ENCODE measurements at regions not wholly inside any gene's neighbourhood (a gene's known extent, or its start where the extent isn't known, plus 50 kb on each side); places are given as distances from the start of the nearest gene placed in this dataset.

DNA sequence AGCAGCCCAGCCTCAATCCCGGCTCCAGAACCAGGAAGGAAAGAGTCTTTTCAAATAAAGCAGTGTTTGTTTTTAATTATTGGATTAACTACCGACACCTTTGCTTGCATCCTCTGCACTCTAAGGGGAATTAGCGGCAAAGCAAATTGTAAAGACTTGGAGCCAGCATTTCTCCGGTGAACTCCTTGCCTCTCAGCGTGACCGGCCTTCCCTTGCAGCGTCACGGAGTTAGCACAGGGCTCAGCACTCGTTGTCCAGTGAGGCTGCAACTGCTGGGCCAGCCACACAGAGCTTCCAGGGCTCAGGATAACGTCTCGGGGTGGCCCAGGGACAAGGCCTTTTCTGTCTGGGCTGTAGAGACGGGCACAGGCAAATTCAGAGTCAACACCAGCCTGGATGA, 180.6 kb downstream of the OLFM1 start:
- TF ChIP-seq, protein P1, sequence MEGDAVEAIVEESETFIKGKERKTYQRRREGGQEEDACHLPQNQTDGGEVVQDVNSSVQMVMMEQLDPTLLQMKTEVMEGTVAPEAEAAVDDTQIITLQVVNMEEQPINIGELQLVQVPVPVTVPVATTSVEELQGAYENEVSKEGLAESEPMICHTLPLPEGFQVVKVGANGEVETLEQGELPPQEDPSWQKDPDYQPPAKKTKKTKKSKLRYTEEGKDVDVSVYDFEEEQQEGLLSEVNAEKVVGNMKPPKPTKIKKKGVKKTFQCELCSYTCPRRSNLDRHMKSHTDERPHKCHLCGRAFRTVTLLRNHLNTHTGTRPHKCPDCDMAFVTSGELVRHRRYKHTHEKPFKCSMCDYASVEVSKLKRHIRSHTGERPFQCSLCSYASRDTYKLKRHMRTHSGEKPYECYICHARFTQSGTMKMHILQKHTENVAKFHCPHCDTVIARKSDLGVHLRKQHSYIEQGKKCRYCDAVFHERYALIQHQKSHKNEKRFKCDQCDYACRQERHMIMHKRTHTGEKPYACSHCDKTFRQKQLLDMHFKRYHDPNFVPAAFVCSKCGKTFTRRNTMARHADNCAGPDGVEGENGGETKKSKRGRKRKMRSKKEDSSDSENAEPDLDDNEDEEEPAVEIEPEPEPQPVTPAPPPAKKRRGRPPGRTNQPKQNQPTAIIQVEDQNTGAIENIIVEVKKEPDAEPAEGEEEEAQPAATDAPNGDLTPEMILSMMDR (IDR thresholded peaks at IDR 0.05): no peak
- TF ChIP-seq REST (IDR thresholded peaks at IDR 0.05; ENCODE audit: insufficient read depth in 1 of 2, low read depth in 2 of 2, low read length in 1 of 2): no peak
